ENCODE measurements at regions not wholly inside any gene's neighbourhood (a gene's known extent, or its start where the extent isn't known, plus 50 kb on each side); places are given as distances from the start of the nearest gene placed in this dataset.

- WGBS (ENCODE audit: insufficient coverage), result no CpG with 5 or more reads among the region's 1 CpG
- Histone ChIP-seq H4K20me1 (ENCODE audit: control insufficient read depth, insufficient read depth, low read length, poor library complexity, severe bottlenecking) (no peaks in the 10 kb centered on the region), H3K27me3 (replicated peaks in 1 of 4; ENCODE audit: control extremely low read depth in 1 of 4, control insufficient read depth in 3 of 4, insufficient read depth in 4 of 4, low read length in 3 of 4) (no peaks in the 10 kb centered on the region), H2AFZ (ENCODE audit: insufficient read depth, low read depth, low read length, poor library complexity, severe bottlenecking) (no peak overlapping the region), H3K79me2 (ENCODE audit: control insufficient read depth, insufficient read depth, low read length) (no peaks in the 10 kb centered on the region), H3K9me3 (ENCODE audit: control extremely low read depth in 1 of 3, control insufficient read depth in 2 of 3, insufficient read depth in 1 of 3, low read length in 2 of 3) (peaks cover 0 to 1% (median 0%) of the 10 kb centered on the region in 3 donors), H3K9ac (ENCODE audit: low read length) (no peak overlapping the region), H3K4me1 (ENCODE audit: control insufficient read depth in 2 of 2, insufficient read depth in 2 of 2, low read length in 2 of 2) (no peaks in the 10 kb centered on the region), H3K27ac (ENCODE audit: low read length in 2 of 2) (no peak overlapping the region), H3K36me3 (replicated peaks in 1 of 2; ENCODE audit: control extremely low read depth in 1 of 2, control insufficient read depth in 1 of 2, extremely low read depth in 1 of 2, insufficient read depth in 2 of 2, low read length in 1 of 2) (no peaks in the 10 kb centered on the region), H3K4me2 (replicated peaks; ENCODE audit: low read depth, low read length, poor library complexity, severe bottlenecking) (no peak overlapping the region), H3K4me3 (ENCODE audit: control extremely low read depth in 1 of 5, extremely low read depth in 1 of 5, insufficient read depth in 1 of 5, low read depth in 2 of 5, low read length in 4 of 5) (no peak overlapping the region)
- ChIA-PET POLR2A (no interaction called here), CTCF (no interaction called here)
- ATAC-seq (ENCODE audit: low read depth), result no peak
- intact Hi-C loops (cut with micrococcal nuclease), result no loop called here
- Mint-ChIP-seq H3K4me3 (no peak overlapping the region), H3K9me3 (ENCODE audit: insufficient read depth) (peaks cover 8% of the 10 kb centered on the region), H3K27me3 (no peaks in the 10 kb centered on the region), H3K27ac (no peak overlapping the region), H3K4me1 (peaks cover 9% of the 10 kb centered on the region)
- DNase-seq, result no peak
- TF ChIP-seq EZH2 (IDR thresholded peaks at IDR 0.05; ENCODE audit: borderline replicate concordance, insufficient read depth, low read depth, low read length, poor library complexity, severe bottlenecking), result no peak
- no peak for TF ChIP-seq CTCF (IDR thresholded peaks at IDR 0.05)
Observed at GRCh38 chr2:186342029-186342428, 144.0 kb upstream of the ZC3H15 start.

- no peak overlapping the region for H3K4me2 ChIP-seq (replicated peaks; ENCODE audit: low read depth, low read length, poor library complexity, severe bottlenecking)
- H3K9me3 Mint-ChIP-seq (ENCODE audit: insufficient read depth), result no peaks in the 10 kb centered on the region
- H3K4me3 ChIP-seq (ENCODE audit: control extremely low read depth in 1 of 5, extremely low read depth in 1 of 5, insufficient read depth in 1 of 5, low read depth in 2 of 5, low read length in 4 of 5), result no peak overlapping the region
- no peak overlapping the region for H3K4me3 Mint-ChIP-seq
- H3K27ac ChIP-seq (ENCODE audit: low read length in 2 of 2), result no peak overlapping the region
- no peak overlapping the region for H3K9ac ChIP-seq (ENCODE audit: low read length)
- H3K36me3 ChIP-seq (replicated peaks in 1 of 2; ENCODE audit: control extremely low read depth in 1 of 2, control insufficient read depth in 1 of 2, extremely low read depth in 1 of 2, insufficient read depth in 2 of 2, low read length in 1 of 2), result no peaks in the 10 kb centered on the region
- no CpG with 5 or more reads among the region's 5 CpGs for WGBS (ENCODE audit: insufficient coverage)
- no peak overlapping the region for H3K27ac Mint-ChIP-seq
- no peaks in the 10 kb centered on the region for H3K79me2 ChIP-seq (ENCODE audit: control insufficient read depth, insufficient read depth, low read length)
- intact Hi-C loops (cut with micrococcal nuclease), result no loop called here
- H3K4me1 ChIP-seq (ENCODE audit: control insufficient read depth in 2 of 2, insufficient read depth in 2 of 2, low read length in 2 of 2), result no peaks in the 10 kb centered on the region
- POLR2A ChIA-PET, result no interaction called here
- H3K9me3 ChIP-seq (ENCODE audit: control extremely low read depth in 1 of 3, control insufficient read depth in 2 of 3, insufficient read depth in 1 of 3, low read length in 2 of 3), result no peaks in the 10 kb centered on the region
- no peaks in the 10 kb centered on the region for H3K27me3 Mint-ChIP-seq
- CTCF ChIA-PET, result no interaction called here
- no peak overlapping the region for H2AFZ ChIP-seq (ENCODE audit: insufficient read depth, low read depth, low read length, poor library complexity, severe bottlenecking)
- no peak for ATAC-seq (ENCODE audit: low read depth)
- H3K4me1 Mint-ChIP-seq, result peaks cover 14% of the 10 kb centered on the region
- no peaks in the 10 kb centered on the region for H3K27me3 ChIP-seq (replicated peaks in 1 of 4; ENCODE audit: control extremely low read depth in 1 of 4, control insufficient read depth in 3 of 4, insufficient read depth in 4 of 4, low read length in 3 of 4)
- H4K20me1 ChIP-seq (ENCODE audit: control insufficient read depth, insufficient read depth, low read length, poor library complexity, severe bottlenecking), result no peaks in the 10 kb centered on the region
- DNase-seq, result no peak
- no peak for TF ChIP-seq CTCF (IDR thresholded peaks at IDR 0.05)
- no peak for TF ChIP-seq EZH2 (IDR thresholded peaks at IDR 0.05; ENCODE audit: borderline replicate concordance, insufficient read depth, low read depth, low read length, poor library complexity, severe bottlenecking)
Observed at GRCh38 chr2:186345745-186346144, 140.3 kb upstream of the ZC3H15 start.
